Tibial artery (tissue), 4 donors: ENCODE measurements at regions not wholly inside any gene's neighbourhood (a gene's known extent, or its start where the extent isn't known, plus 50 kb on each side); places are given as distances from the start of the nearest gene placed in this dataset.

Experiments
- DNase-seq, 2 donors: peaks; one replicate each; pipeline ENCODE4 v3.0.0-alpha.2; 2019
- H3K27ac ChIP-seq, 2 donors: fragments of 200-600 bp; sonication (generic) in 1 of 2; 1 replicate in 1 of 2; 2 replicates in 1 of 2; pipeline ENCODE4 v1.5.1; 2018 to 2019; ENCODE audit warnings: mild to moderate bottlenecking in 1 of 2
- H3K27me3 ChIP-seq, 2 donors: fragments of 200-600 bp; sonication (generic) in 1 of 2; one replicate each; pipeline versions ENCODE4 v1.5.1 to v1.6.0; 2016 to 2019
- H3K36me3 ChIP-seq, 3 donors: fragments of 200-600 bp; sonication (generic) in 2 of 3; one replicate each; pipeline ENCODE4 v1.5.1; 2016 to 2019; ENCODE audit warnings: mild to moderate bottlenecking in 2 of 3
- H3K4me1 ChIP-seq, 4 donors: fragments of 200-600 bp; sonication (generic) in 2 of 4; 1 replicate in 3 of 4; 2 replicates in 1 of 4; pipeline ENCODE4 v1.5.1; 2016 to 2019
- H3K4me3 ChIP-seq, 2 donors: fragments of 200-600 bp; sonication (generic) in 1 of 2; 1 replicate in 1 of 2; 2 replicates in 1 of 2; pipeline ENCODE4 v1.5.1; 2018 to 2019; ENCODE audit warnings: mild to moderate bottlenecking in 2 of 2
- H3K9me3 ChIP-seq, 3 donors: fragments of 200-600 bp; sonication (generic) in 1 of 3; one replicate each; pipeline ENCODE4 v1.5.1; 2016 to 2019
- CTCF ChIP-seq, 2 experiments: fragments of 200-600 bp in 1 of 2; fragments of 450-650 bp in 1 of 2; IDR thresholded peaks; one replicate each; pipeline ENCODE4 v1.5.1; 2017 to 2019; ENCODE audit warnings: antibody characterized with exemption in 2 of 2, mild to moderate bottlenecking in 1 of 2, moderate library complexity in 1 of 2
- intact Hi-C: fragments of 100-400 bp; cut with DNase I; formaldehyde crosslinking; loops from one replicate; pipeline ENCODE4 v1.15.0; 2023; ENCODE audit warnings: low total_unique reads

GRCh38 chr20:60512443-60512842, 554.2 kb downstream of the CDH26 start:
- no peak overlapping the region for H3K27ac ChIP-seq
- no peaks in the 10 kb centered on the region for H3K9me3 ChIP-seq
- no peak for TF ChIP-seq CTCF (IDR thresholded peaks at IDR 0.05)
- intact Hi-C loops: no loop called here
- H3K27me3 ChIP-seq: no peaks in the 10 kb centered on the region
- no peak overlapping the region for H3K4me3 ChIP-seq
- no peak for DNase-seq
- no peaks in the 10 kb centered on the region for H3K36me3 ChIP-seq
- no peaks in the 10 kb centered on the region for H3K4me1 ChIP-seq

DNA sequence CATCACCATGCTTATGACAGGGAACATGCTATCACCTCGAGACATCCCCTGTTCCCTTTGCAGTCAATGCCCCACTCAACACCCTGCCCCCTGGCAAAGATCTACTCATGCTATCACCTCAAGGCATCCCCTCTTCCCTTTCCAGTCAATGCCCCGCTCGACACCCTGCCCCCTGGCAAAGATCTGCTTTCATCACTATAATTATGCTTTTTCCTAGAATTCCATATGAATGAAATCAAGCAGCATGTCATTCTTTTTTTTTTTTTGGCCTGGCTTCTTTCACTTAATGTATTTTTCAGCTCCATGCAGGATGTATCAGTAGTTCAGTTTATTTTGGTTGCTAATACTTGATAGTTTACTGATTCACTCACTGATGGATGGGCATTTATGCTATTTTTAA, 554.9 kb downstream of the CDH26 start:
- no peak overlapping the region for H3K27ac ChIP-seq
- no peak overlapping the region for H3K4me3 ChIP-seq
- no peaks in the 10 kb centered on the region for H3K9me3 ChIP-seq
- intact Hi-C loops: no loop called here
- DNase-seq: no peak
- no peaks in the 10 kb centered on the region for H3K27me3 ChIP-seq
- no peak for TF ChIP-seq CTCF (IDR thresholded peaks at IDR 0.05)
- H3K4me1 ChIP-seq: no peaks in the 10 kb centered on the region
- H3K36me3 ChIP-seq: no peaks in the 10 kb centered on the region

GRCh38 chr20:60516442-60516841, 558.2 kb downstream of the CDH26 start:
- intact Hi-C loops: no loop called here

GRCh38 chr20:60518022-60518421, 559.8 kb downstream of the CDH26 start:
- intact Hi-C loops: no loop called here
- Histone ChIP-seq H3K4me1 (no peaks in the 10 kb centered on the region), H3K27ac (no peak overlapping the region), H3K9me3 (no peaks in the 10 kb centered on the region), H3K36me3 (no peaks in the 10 kb centered on the region), H3K4me3 (no peak overlapping the region), H3K27me3 (no peaks in the 10 kb centered on the region)
- DNase-seq: no peak
- TF ChIP-seq CTCF (IDR thresholded peaks at IDR 0.05): no peak

More at GRCh38 chr20:60516442-60516841, 558.2 kb downstream of the CDH26 start:
- TF ChIP-seq CTCF (IDR thresholded peaks at IDR 0.05): no peak
- no peak overlapping the region for H3K4me3 ChIP-seq
- no peaks in the 10 kb centered on the region for H3K27me3 ChIP-seq
- H3K27ac ChIP-seq: no peak overlapping the region
- DNase-seq: no peak
- H3K4me1 ChIP-seq: no peaks in the 10 kb centered on the region
- no peaks in the 10 kb centered on the region for H3K36me3 ChIP-seq
- no peaks in the 10 kb centered on the region for H3K9me3 ChIP-seq

DNA sequence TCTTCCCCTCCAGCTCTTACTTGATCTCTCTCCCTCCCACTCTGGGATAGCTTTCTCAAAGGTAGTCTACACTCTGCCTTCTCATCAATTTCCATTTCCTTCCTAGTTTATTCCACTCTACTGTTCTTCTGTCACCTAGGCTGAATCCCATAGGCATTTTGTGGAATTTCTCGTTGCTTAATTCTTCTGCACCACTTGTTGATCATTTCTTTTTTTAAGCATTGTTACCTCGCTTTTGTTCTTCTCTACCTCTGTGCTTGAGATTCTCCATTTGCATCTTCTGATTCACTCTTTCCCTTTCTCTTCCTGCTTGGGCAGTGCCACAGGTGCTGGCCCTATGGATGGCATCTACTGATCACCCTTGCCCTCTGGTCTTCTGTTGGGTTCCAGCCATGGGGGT, 567.2 kb downstream of the CDH26 start:
- no peak for TF ChIP-seq CTCF (IDR thresholded peaks at IDR 0.05)
- no peaks in the 10 kb centered on the region for H3K9me3 ChIP-seq
- DNase-seq: no peak

DNA sequence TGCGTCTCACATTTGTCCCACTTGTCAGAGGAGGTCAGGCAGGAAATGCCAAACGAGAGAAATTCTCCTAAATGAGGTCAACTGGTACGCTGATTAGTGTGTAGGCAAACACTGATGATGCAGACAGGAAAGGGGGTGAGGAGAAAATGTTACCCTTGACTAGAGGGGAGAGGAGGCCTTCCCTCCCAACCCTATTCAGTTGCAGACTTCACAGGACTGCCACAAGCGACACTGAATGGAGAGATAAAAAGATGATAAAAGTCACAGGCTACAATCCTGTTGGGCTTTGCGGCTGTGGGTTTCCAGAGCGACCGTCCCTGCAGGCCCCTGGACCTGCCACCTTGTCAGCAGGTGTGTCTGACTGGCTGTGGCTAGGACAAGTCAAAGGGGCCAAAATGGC, 569.4 kb downstream of the CDH26 start:
- H3K27ac ChIP-seq: no peak overlapping the region
- H3K36me3 ChIP-seq: no peaks in the 10 kb centered on the region
- H3K27me3 ChIP-seq: no peaks in the 10 kb centered on the region
- no peak overlapping the region for H3K4me3 ChIP-seq
- no peak for TF ChIP-seq CTCF (IDR thresholded peaks at IDR 0.05)
- H3K9me3 ChIP-seq: no peaks in the 10 kb centered on the region
- intact Hi-C loops: no loop called here
- DNase-seq: no peak
- H3K4me1 ChIP-seq: no peaks in the 10 kb centered on the region

More for the DNA sequence above, 567.2 kb downstream of the CDH26 start:
- H3K4me3 ChIP-seq: no peak overlapping the region
- H3K4me1 ChIP-seq: no peaks in the 10 kb centered on the region
- H3K36me3 ChIP-seq: no peaks in the 10 kb centered on the region
- intact Hi-C loops: no loop called here
- no peaks in the 10 kb centered on the region for H3K27me3 ChIP-seq
- no peak overlapping the region for H3K27ac ChIP-seq
